GM12878 (cell line): ENCODE measurements at regions not wholly inside any gene's neighbourhood (a gene's known extent, or its start where the extent isn't known, plus 50 kb on each side); places are given as distances from the start of the nearest gene placed in this dataset.

Experiments used
- ATAC-seq: fragments of 200-7000 bp; cut with Tn5 transposase; 3 replicates; pipeline ENCODE4 v1.9.1; 2020; ENCODE audit warnings: mild to moderate bottlenecking, moderate library complexity
- BruUV-seq: library from RNA; stranded (reverse); fragments of 400-500 nt; replicated peaks from 2 replicates; lab custom pipeline; 2021; lab: Mats Ljungman, UMichigan
- CTCF ChIA-PET: fragments of 300-600 bp; sonication (Branson Sonifier 250); formaldehyde crosslinking; extraction: SDS; loops from one replicate; lab custom pipeline; 2021; ENCODE audit warnings: inconsistent platforms; lab: Yijun Ruan, JAX
- POLR2A ChIA-PET: fragments of 350-600 bp; formaldehyde crosslinking; extraction: SDS; loops from one replicate; lab custom pipeline; 2021; ENCODE audit warnings: inconsistent platforms; lab: Charles Lee
- RAD21 ChIA-PET: fragments of 300-600 bp; sonication (Branson Sonifier 250); formaldehyde crosslinking; loops from one replicate; lab custom pipeline; 2023; ENCODE audit warnings: antibody characterized with exemption; ENCODE audit not compliant: unreplicated experiment; lab: Charles Lee
- SMC1A ChIA-PET: fragments of 300-600 bp; sonication (Branson Sonifier 250); formaldehyde crosslinking; loops from one replicate; lab custom pipeline; 2023; ENCODE audit not compliant: unreplicated experiment, uncharacterized antibody; lab: Charles Lee
- DNase-seq: peaks from one replicate; pipeline ENCODE4 v3.0.0-alpha.2; 2011; ENCODE audit warnings: low read depth, low spot score
- FAIRE-seq: peaks from 3 replicates; lab custom pipeline; 2011; peaks lifted over from hg19 to GRCh38; lab: Jason Lieb, UNC
- H2AFZ ChIP-seq: 2 replicates; pipeline ENCODE4 v1.6.0; 2011; ENCODE audit warnings: low read depth, low read length, control low read depth; ENCODE audit not compliant: control insufficient read depth
- H3K27ac ChIP-seq: 2 replicates; pipeline ENCODE4 v1.5.1; 2011; ENCODE audit warnings: control low read depth; ENCODE audit not compliant: control insufficient read depth, insufficient read depth
- H3K27me3 ChIP-seq, 2 experiments: replicated peaks in 1 of 2; 2 replicates each; pipeline versions ENCODE4 v1.6.0 to v1.6.1; 2011; ENCODE audit warnings: low read length in 1 of 2; ENCODE audit not compliant: control insufficient read depth in 2 of 2, insufficient read depth in 2 of 2
- H3K36me3 ChIP-seq, 2 experiments: 2 replicates each; pipeline ENCODE4 v1.5.1; 2011; ENCODE audit warnings: low read length in 1 of 2; ENCODE audit not compliant: control insufficient read depth in 2 of 2, insufficient read depth in 2 of 2
- H3K4me1 ChIP-seq: 2 replicates; pipeline ENCODE4 v1.6.1; 2011; ENCODE audit warnings: mild to moderate bottlenecking, low read length, moderate library complexity, mixed read lengths; ENCODE audit not compliant: control insufficient read depth, insufficient read depth
- H3K4me2 ChIP-seq: 2 replicates; pipeline ENCODE4 v1.6.0; 2011; ENCODE audit warnings: control low read depth; ENCODE audit not compliant: control insufficient read depth, insufficient read depth
- H3K4me3 ChIP-seq: fragments of 200-600 bp; sonication (generic); 2 replicates; pipeline ENCODE4 v1.5.1; 2016
- H3K79me2 ChIP-seq: 2 replicates; pipeline ENCODE4 v1.6.0; 2011; ENCODE audit warnings: low read length; ENCODE audit not compliant: control insufficient read depth, insufficient read depth
- H3K9ac ChIP-seq: 2 replicates; pipeline ENCODE4 v1.8.0; 2011; ENCODE audit warnings: low read length, control low read depth, mixed read lengths; ENCODE audit not compliant: control insufficient read depth, insufficient read depth
- H3K9me3 ChIP-seq: replicated peaks from 3 replicates; pipeline ENCODE4 v1.5.1; 2011; ENCODE audit warnings: mild to moderate bottlenecking, low read length; ENCODE audit not compliant: control insufficient read depth, insufficient read depth
- H4K20me1 ChIP-seq: 2 replicates; pipeline ENCODE4 v1.6.0; 2011; ENCODE audit not compliant: control insufficient read depth, insufficient read depth
- ATF3 ChIP-seq: IDR thresholded peaks from 2 replicates; pipeline ENCODE4 v1.6.1; 2011; ENCODE audit warnings: low read depth, mild to moderate bottlenecking, low read length, moderate library complexity, borderline replicate concordance; ENCODE audit errors: extremely low read depth
- CBX5 ChIP-seq: sonication (generic); IDR thresholded peaks from 2 replicates; pipeline ENCODE4 v1.6.1; 2016; ENCODE audit warnings: low read depth, moderate library complexity, mild to moderate bottlenecking, inconsistent platforms
- CUX1 ChIP-seq: IDR thresholded peaks from 2 replicates; pipeline ENCODE4 v1.6.1; 2012; ENCODE audit warnings: improper control_type of control experiment, low read depth, low read length; ENCODE audit not compliant: insufficient replicate concordance
- ESRRA ChIP-seq: IDR thresholded peaks from 2 replicates; pipeline ENCODE4 v1.6.1; 2012; ENCODE audit warnings: mild to moderate bottlenecking, low read length, improper control_type of control experiment
- GATAD2B ChIP-seq: fragments of 450-650 bp; conservative IDR thresholded peaks from 2 replicates; pipeline ENCODE4 v1.6.1; 2017; ENCODE audit warnings: low read depth, mild to moderate bottlenecking, moderate library complexity
- HSF1 ChIP-seq: fragments of 150-350 bp; IDR thresholded peaks from 2 replicates; pipeline ENCODE4 v1.6.1; 2014; ENCODE audit warnings: mild to moderate bottlenecking, low read depth, low read length
- MTA2 ChIP-seq: fragments of 450-650 bp; IDR thresholded peaks from 2 replicates; pipeline ENCODE4 v1.6.1; 2016; ENCODE audit warnings: low read depth, mild to moderate bottlenecking, moderate library complexity
- MXI1 ChIP-seq: fragments of 150-350 bp; IDR thresholded peaks from 2 replicates; pipeline ENCODE4 v1.6.1; 2011; ENCODE audit warnings: low read depth, mild to moderate bottlenecking, inconsistent platforms, low read length, improper control_type of control experiment
- POLR2AphosphoS2 ChIP-seq: IDR thresholded peaks from 2 replicates; pipeline ENCODE4 v1.6.1; 2011; ENCODE audit warnings: low read depth, mild to moderate bottlenecking, low read length, improper control_type of control experiment, moderate library complexity
- RAD51 ChIP-seq: fragments of 450-650 bp; IDR thresholded peaks from 2 replicates; pipeline ENCODE4 v1.6.1; 2016; ENCODE audit warnings: moderate library complexity, mild to moderate bottlenecking, inconsistent platforms
- SMAD5 ChIP-seq: IDR thresholded peaks from 2 replicates; pipeline ENCODE4 v1.6.1; 2016; ENCODE audit warnings: antibody characterized with exemption, low read depth
- SREBF2 ChIP-seq: IDR thresholded peaks from 2 replicates; pipeline ENCODE4 v1.6.1; 2012; ENCODE audit warnings: mild to moderate bottlenecking, low read length
- SUPT20H ChIP-seq: IDR thresholded peaks from 2 replicates; pipeline ENCODE4 v1.6.1; 2011; ENCODE audit warnings: low read depth, mild to moderate bottlenecking, low read length, moderate library complexity, borderline replicate concordance; ENCODE audit not compliant: control insufficient read depth
- WGBS: methylation state at CpG from one replicate; pipeline ENCODE4 v1.1.6; 2016; ENCODE audit warnings: low lambda C conversion rate; ENCODE audit not compliant: insufficient replicate concordance, insufficient coverage; ENCODE audit errors: missing lambda C conversion rate; 5-methylcytosine and 5-hydroxymethylcytosine counted together
- in situ Hi-C: fragments of 300-500 bp; cut with MboI; formaldehyde crosslinking; loops from 9 replicates; pipeline ENCODE4 v1.14.3; 2018; ENCODE audit warnings: mixed read lengths
- intact Hi-C: fragments of 100-400 bp; cut with micrococcal nuclease; formaldehyde crosslinking; loops from one replicate; pipeline ENCODE4 v1.14.2; 2022; ENCODE audit not compliant: unreplicated experiment

- Histone ChIP-seq H3K4me2 (no peak overlapping the region), H4K20me1 (no peaks in the 10 kb centered on the region), H3K27me3 (no peaks in the 10 kb centered on the region), H3K9me3 (no peaks in the 10 kb centered on the region), H2AFZ (peak overlapping the region; percentile 62), H3K27ac (no peak overlapping the region), H3K79me2 (no peaks in the 10 kb centered on the region), H3K36me3 (no peaks in the 10 kb centered on the region), H3K9ac (no peak overlapping the region), H3K4me1 (no peaks in the 10 kb centered on the region), H3K4me3 (no peak overlapping the region)
- no peak for DNase-seq
- CTCF ChIA-PET, result no interaction called here
- RAD21 ChIA-PET, result no interaction called here
- WGBS, result 24% methylated on average over 3 of the region's 3 CpGs
- in situ Hi-C loops (no loop called here), intact Hi-C loops (no loop called here)
- POLR2A ChIA-PET, result no interaction called here
- SMC1A ChIA-PET, result no interaction called here
- FAIRE-seq, result no peak
- peak; percentile 54 for ATAC-seq
- no TSS peak for BruUV-seq
- TF ChIP-seq MXI1, result no peak
- TF ChIP-seq SMAD5, result no peak
- TF ChIP-seq SUPT20H, result no peak
- no peak for TF ChIP-seq SREBF2
- no peak for TF ChIP-seq HSF1
- no peak for TF ChIP-seq CUX1
- no peak for TF ChIP-seq ESRRA
- TF ChIP-seq ATF3, result no peak
- TF ChIP-seq GATAD2B, result no peak
- no peak for TF ChIP-seq RAD51
- TF ChIP-seq MTA2, result no peak
- TF ChIP-seq CBX5, result no peak
- no peak for TF ChIP-seq POLR2AphosphoS2
These were observed 666.9 kb downstream of the MECOM start for GRCh38 chr3:168996622-168997021.
